MCF 10A (cell line): ENCODE measurements at regions not wholly inside any gene's neighbourhood (a gene's known extent, or its start where the extent isn't known, plus 50 kb on each side); places are given as distances from the start of the nearest gene placed in this dataset.
A peak's percentile ranks its signal among the peaks of the same experiment; 100 is the strongest.

Experiments used
- BruUV-seq: library from RNA; stranded (reverse); fragments of 400-500 nt; replicated peaks from 2 replicates; lab custom pipeline; 2021; lab: Mats Ljungman, UMichigan
- CTCF ChIA-PET: fragments of 300-600 bp; sonication (Branson Sonifier 250); formaldehyde crosslinking; extraction: SDS; loops from one replicate; lab custom pipeline; 2021; ENCODE audit warnings: antibody characterized with exemption, inconsistent platforms; lab: Yijun Ruan, JAX
- POLR2A ChIA-PET: fragments of 300-600, 350-650 bp; sonication (Branson Sonifier 250); formaldehyde crosslinking; extraction: SDS; loops from one replicate; lab custom pipeline; 2020; ENCODE audit warnings: antibody characterized with exemption, inconsistent platforms; lab: Yijun Ruan, JAX
- DNase-seq: peaks from one replicate; pipeline ENCODE4 v3.0.0-alpha.2; 2018; ENCODE audit not compliant: unreplicated experiment
- H3K27ac Mint-ChIP-seq: one replicate; pipeline ENCODE4 v1.8.0; 2022; ENCODE audit warnings: mild to moderate bottlenecking, low read depth, mixed read lengths; ENCODE audit not compliant: unreplicated experiment
- H3K27me3 Mint-ChIP-seq: one replicate; pipeline ENCODE4 v1.8.0; 2022; ENCODE audit warnings: mixed read lengths; ENCODE audit not compliant: insufficient read depth, unreplicated experiment
- H3K36me3 Mint-ChIP-seq: one replicate; pipeline ENCODE4 v1.8.0; 2022; ENCODE audit warnings: mild to moderate bottlenecking, moderate library complexity, mixed read lengths; ENCODE audit not compliant: insufficient read depth, unreplicated experiment
- H3K4me1 Mint-ChIP-seq: one replicate; pipeline ENCODE4 v1.8.0; 2022; ENCODE audit warnings: mixed read lengths; ENCODE audit not compliant: insufficient read depth, unreplicated experiment
- H3K4me3 Mint-ChIP-seq: one replicate; pipeline ENCODE4 v1.8.0; 2022; ENCODE audit warnings: mild to moderate bottlenecking, moderate library complexity, mixed read lengths; ENCODE audit not compliant: unreplicated experiment
- H3K9me3 Mint-ChIP-seq: one replicate; pipeline ENCODE4 v1.8.0; 2022; ENCODE audit warnings: mixed read lengths; ENCODE audit not compliant: unreplicated experiment
- intact Hi-C: fragments of 100-400 bp; cut with micrococcal nuclease; formaldehyde crosslinking; loops from 2 replicates; pipeline ENCODE4 v1.14.1; 2022
- TF ChIP-seq, protein P1 (sequence below): fragments of 200-600 bp; IDR thresholded peaks from one replicate; pipeline ENCODE4 v1.8.0; 2022; ENCODE audit warnings: antibody characterized with exemption, mild to moderate bottlenecking; ENCODE audit not compliant: unreplicated experiment

DNA sequence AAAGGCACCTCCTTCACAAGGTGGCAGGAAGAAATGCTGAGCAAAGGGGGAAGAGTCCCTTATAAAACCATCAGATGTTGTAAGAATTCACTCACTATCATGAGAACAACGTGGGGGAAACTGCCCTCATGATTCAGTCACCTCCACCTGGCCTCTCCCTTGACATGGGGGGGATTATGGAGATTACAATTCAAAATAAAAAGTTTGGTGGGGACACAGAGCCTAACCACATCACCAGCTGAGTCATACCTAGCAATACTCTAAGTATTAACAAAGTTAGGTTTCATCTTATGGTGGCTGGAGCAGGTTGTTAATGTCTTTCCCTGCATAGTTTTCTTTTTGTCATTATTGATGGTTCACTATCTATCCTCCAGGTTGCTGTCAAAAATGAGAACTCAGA, 113.2 kb upstream of the PPFIA2 start:
- CTCF ChIA-PET: no interaction called here
- Mint-ChIP-seq H3K9me3 (no peaks in the 10 kb centered on the region), H3K4me3 (no peak overlapping the region), H3K4me1 (no peaks in the 10 kb centered on the region), H3K36me3 (no peaks in the 10 kb centered on the region), H3K27me3 (peaks cover 12% of the 10 kb centered on the region), H3K27ac (no peak overlapping the region)
- POLR2A ChIA-PET: no interaction called here
- no TSS peak for BruUV-seq
- TF ChIP-seq, protein P1, sequence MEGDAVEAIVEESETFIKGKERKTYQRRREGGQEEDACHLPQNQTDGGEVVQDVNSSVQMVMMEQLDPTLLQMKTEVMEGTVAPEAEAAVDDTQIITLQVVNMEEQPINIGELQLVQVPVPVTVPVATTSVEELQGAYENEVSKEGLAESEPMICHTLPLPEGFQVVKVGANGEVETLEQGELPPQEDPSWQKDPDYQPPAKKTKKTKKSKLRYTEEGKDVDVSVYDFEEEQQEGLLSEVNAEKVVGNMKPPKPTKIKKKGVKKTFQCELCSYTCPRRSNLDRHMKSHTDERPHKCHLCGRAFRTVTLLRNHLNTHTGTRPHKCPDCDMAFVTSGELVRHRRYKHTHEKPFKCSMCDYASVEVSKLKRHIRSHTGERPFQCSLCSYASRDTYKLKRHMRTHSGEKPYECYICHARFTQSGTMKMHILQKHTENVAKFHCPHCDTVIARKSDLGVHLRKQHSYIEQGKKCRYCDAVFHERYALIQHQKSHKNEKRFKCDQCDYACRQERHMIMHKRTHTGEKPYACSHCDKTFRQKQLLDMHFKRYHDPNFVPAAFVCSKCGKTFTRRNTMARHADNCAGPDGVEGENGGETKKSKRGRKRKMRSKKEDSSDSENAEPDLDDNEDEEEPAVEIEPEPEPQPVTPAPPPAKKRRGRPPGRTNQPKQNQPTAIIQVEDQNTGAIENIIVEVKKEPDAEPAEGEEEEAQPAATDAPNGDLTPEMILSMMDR: no peak
- DNase-seq: no peak
- intact Hi-C loops: no loop called here

DNA sequence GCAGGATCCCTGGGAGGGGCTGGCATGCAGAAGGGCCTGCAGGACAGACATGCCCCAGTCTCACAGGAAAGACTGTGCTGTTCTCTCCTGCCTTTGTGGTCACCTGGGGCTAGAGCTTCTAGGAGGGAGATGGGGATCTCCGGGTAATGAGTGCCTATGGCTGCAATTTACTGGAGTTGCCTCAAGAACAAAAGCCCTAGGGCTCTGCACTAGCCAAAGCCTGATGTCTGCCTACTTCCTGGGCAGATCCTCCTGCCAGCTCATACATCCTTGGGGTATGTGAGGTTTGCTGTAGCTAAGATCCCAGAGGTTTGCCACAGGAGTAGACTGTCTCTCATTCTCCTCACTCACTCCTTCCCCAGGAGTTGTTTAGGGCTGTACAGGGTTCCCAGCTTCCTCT, 106.9 kb upstream of the PPFIA2 start:
- Mint-ChIP-seq H3K36me3 (no peaks in the 10 kb centered on the region), H3K27me3 (no peaks in the 10 kb centered on the region), H3K27ac (no peak overlapping the region), H3K4me3 (no peak overlapping the region), H3K9me3 (no peaks in the 10 kb centered on the region), H3K4me1 (no peaks in the 10 kb centered on the region)
- intact Hi-C loops: no loop called here
- ChIA-PET CTCF (interaction anchor here (0.6 kb wide), 1 partner anchor 452 kb away, joined by 3 read pairs; no protein-coding TSS in a partner anchor), POLR2A (no interaction called here)
- TF ChIP-seq, protein P1: no peak
- BruUV-seq: no TSS peak
- DNase-seq: peak; percentile 4

DNA sequence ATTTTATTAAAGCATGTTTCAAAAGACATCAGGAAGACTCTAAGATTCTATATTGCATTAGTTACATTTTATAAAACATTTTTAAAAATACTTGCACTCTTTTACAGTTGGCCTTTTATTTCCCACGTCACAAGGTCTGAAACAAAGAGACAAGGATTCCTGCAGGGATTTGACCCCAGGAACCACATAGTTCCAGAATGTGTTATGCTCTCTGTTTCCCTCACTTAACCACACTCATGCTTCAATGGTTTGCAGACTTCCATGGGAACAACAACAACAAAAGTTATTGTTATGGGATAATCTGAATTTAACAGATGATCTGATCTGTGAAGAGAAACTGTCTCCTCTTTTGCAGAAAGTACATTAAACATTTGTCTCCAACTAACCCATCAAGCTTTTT, 104.3 kb upstream of the PPFIA2 start:
- Mint-ChIP-seq H3K27ac (no peak overlapping the region), H3K36me3 (no peaks in the 10 kb centered on the region), H3K4me1 (no peaks in the 10 kb centered on the region), H3K9me3 (no peaks in the 10 kb centered on the region), H3K27me3 (no peaks in the 10 kb centered on the region), H3K4me3 (no peak overlapping the region)
- DNase-seq: no peak
- ChIA-PET POLR2A (no interaction called here), CTCF (interaction anchor here (0.6 kb wide), 1 partner anchor 68 kb away, joined by 4 read pairs; no protein-coding TSS in a partner anchor)
- TF ChIP-seq, protein P1: no peak
- intact Hi-C loops: no loop called here
- no TSS peak for BruUV-seq

DNA sequence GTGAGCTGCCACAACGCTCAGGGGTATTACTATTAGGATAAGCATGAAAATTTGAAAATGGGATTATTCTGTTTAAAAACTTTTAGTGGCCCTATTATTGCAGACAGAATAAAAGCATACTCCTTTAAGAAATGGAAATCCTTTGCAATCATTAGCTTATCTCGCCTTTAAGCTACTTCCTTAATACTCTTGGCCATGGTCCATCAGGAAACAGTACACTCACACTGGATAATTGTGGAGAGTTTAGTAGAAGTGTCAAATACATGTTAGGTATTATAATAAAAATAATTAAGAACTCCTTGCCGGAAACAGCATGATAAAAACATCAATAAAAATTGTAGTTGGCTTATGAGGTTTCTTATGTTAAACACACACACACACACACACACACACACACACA, 100.4 kb upstream of the PPFIA2 start:
- H3K9me3 Mint-ChIP-seq: no peaks in the 10 kb centered on the region
- no peaks in the 10 kb centered on the region for H3K27me3 Mint-ChIP-seq
- no peaks in the 10 kb centered on the region for H3K4me1 Mint-ChIP-seq
- no peak overlapping the region for H3K27ac Mint-ChIP-seq
- ChIA-PET CTCF (no interaction called here), POLR2A (interaction anchor here (0.5 kb wide), 1 partner anchor 155 kb away, joined by 4 read pairs; no protein-coding TSS in a partner anchor)
- intact Hi-C loops: loop anchor here (5.0 kb wide), 1 partner anchor 482 kb away; no protein-coding TSS in a partner anchor
- TF ChIP-seq, protein P1: no peak
- no peaks in the 10 kb centered on the region for H3K36me3 Mint-ChIP-seq
- H3K4me3 Mint-ChIP-seq: no peak overlapping the region
- no TSS peak for BruUV-seq
- no peak for DNase-seq
